ENCODE measurements at regions not wholly inside any gene's neighbourhood (a gene's known extent, or its start where the extent isn't known, plus 50 kb on each side); places are given as distances from the start of the nearest gene placed in this dataset.
"Not testable (repeated sequence)": the region's sequence is repeated elsewhere in the genome, so short reads cannot be mapped to it uniquely, and the experiment has no call there.

DNA sequence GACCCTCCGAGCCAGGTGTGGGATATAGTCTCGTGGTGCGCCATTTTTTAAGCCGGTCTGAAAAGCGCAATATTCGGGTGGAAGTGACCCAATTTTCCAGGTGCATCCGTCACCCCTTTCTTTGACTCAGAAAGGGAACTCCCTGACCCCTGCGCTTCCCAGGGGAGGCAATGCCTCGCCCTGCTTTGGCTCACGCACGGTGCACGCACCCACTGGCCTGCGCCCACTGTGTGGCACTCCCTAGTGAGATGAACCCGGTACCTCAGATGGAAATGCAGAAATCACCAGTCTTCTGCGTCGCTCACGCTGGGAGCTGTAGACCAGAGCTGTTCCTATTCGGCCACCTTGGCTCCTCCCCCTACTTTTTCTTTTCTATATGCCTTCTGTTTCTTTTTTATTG, 291.6 kb upstream of the EDA2R start:
- H3K9me3 Mint-ChIP-seq; H3K27ac Mint-ChIP-seq; H3K36me3 Mint-ChIP-seq; ATAC-seq; DNase-seq (ENCODE audit: low spot score in 2 of 2): not testable (repeated sequence)

DNA sequence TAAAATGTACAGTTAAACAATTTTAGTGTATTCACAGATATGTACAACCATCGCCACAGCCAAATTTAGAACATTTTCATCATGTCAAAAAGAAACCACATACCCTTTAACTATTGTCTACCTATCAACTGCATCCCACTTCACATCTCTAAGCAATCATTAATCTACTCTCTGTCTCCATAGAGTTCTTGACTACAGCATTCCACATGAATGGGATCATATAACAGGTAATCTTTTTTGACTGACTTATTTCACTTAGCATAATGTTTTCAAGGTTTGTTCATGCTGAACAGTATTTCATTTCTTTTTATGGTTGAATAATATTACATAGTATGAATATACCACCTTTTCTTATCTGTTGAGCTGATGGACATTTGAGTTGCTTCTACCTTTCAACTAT, 281.4 kb upstream of the EDA2R start:
- ATAC-seq (no peak), DNase-seq (ENCODE audit: low spot score in 2 of 2) (no peak)
- no peak overlapping the region for H3K27ac Mint-ChIP-seq
- no peaks in the 10 kb centered on the region for H3K36me3 Mint-ChIP-seq
- H3K9me3 Mint-ChIP-seq, result peaks cover 0 to 3% of the 10 kb centered on the region in 2 donors

DNA sequence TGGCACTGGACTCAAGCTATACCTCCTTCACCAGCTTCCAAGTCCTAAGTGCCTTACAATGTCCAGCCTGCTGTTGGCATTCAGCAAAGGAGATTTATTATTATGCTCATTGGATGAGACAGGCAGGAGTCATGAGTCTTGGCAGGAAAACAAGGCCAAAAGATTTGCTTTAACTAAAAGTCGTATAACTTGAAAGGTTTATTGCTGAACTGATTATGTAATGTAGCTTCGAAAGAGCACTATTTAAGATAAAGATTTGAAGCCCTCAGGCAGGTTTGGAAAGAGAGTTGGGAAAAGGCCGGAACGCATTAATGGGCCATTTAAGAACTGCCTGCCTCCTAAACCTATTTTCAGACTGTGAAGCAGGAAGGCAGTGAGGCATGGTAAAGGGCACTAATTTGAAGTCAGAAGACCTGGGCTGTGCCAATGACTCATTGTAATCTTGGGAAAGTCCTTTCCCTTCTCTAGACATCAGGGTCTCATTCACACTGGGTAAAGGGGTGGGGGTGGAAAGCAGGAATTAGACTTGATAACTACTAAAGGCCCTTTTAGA, 280.5 kb upstream of the EDA2R start:
- DNase-seq (ENCODE audit: low spot score in 2 of 2), result no peak
- ATAC-seq, result no peak
- Mint-ChIP-seq H3K9me3 (peaks cover 0 to 6% of the 10 kb centered on the region in 2 donors), H3K27ac (no peak overlapping the region), H3K36me3 (no peaks in the 10 kb centered on the region)

DNA sequence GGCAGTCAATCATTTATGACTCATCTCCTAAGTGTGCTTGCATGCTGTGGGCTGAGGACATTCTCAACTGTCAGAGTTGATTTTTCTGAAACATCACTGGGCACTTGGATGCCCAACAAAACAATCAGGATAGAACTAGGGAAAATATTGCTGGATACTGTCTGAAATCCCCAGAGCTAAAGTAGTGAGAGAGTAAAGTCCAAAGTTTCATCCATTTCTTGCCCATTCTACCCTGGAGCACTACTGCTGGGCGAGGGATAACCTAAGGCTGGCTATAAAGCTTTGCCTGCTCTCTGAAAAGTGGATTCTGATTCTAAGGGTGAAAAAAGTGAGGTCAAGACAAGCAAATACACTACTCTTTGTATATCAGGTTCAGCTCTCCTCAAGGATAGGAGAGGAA, 279.6 kb upstream of the EDA2R start:
- DNase-seq (ENCODE audit: low spot score in 2 of 2) (no peak), ATAC-seq (no peak)
- peaks cover 0 to 6% of the 10 kb centered on the region in 2 donors for H3K9me3 Mint-ChIP-seq
- H3K27ac Mint-ChIP-seq, result no peak overlapping the region
- no peaks in the 10 kb centered on the region for H3K36me3 Mint-ChIP-seq

DNA sequence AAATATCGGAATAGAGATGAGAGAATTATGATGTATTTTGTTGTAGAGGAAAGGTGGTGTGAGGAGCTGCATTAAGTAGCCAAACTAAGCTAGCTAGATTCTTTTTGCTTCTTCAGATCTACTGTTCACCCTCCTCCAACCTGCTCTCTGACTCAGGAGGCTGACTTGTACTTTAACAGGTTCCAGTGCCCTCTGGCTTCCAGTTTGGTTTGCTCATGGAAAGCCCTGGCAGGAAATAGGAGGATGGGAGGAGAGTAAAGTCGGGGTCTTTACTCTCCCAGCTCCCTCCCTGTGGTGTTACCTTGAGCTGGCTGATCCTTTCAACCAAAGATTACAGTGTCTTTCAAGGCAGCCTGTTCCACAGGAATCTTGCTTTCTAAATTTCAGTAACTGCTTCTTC, 277.0 kb upstream of the EDA2R start:
- Mint-ChIP-seq H3K9me3 (peaks cover 0 to 6% of the 10 kb centered on the region in 2 donors), H3K36me3 (no peaks in the 10 kb centered on the region), H3K27ac (no peak overlapping the region)
- no peak for ATAC-seq
- no peak for DNase-seq (ENCODE audit: low spot score in 2 of 2)

DNA sequence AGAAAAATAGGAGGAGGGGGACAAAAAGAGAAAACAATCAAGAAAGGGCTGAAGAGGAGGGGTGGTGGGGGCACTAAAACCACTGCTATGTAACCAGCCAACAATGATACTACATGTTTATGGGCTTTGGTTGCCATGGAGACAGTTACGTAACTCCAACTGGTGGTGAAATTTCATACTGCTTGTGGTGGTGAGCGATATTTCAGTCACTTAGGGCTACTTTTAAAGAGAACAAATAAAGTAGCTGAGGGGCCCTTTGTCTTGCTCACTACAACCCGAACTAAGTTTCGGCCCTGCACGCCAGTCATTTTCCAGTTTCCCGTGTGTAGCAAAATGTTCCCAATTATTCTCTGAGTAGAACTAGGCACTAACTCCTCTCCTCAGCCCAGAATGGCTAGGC, 275.2 kb upstream of the EDA2R start:
- Mint-ChIP-seq H3K27ac (no peak overlapping the region), H3K36me3 (no peaks in the 10 kb centered on the region), H3K9me3 (peaks cover 0 to 6% of the 10 kb centered on the region in 2 donors)
- no peak for ATAC-seq
- DNase-seq (ENCODE audit: low spot score in 2 of 2), result no peak

DNA sequence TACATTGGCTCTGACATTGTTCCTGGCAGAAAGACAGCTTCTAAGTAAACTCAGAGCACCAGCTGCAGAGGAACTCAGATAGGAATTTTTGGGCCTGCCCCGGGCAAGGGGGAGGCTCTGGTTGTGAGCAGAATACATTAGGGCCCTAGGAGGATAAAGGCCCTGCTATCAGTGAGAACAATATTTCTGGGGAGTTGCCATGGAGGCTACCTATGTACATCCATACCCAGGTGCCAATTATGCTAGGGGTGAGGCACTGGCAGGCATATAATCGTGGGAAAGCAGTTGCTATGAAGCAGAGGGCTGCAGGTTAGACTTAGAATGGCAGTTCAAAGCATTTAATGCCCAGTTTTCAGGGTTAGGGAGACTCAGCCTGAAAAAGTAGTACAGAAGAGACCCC, 273.5 kb upstream of the EDA2R start:
- no peak for ATAC-seq
- Mint-ChIP-seq H3K27ac (no peak overlapping the region), H3K36me3 (no peaks in the 10 kb centered on the region), H3K9me3 (peaks cover 0 to 4% of the 10 kb centered on the region in 2 donors)
- no peak for DNase-seq (ENCODE audit: low spot score in 2 of 2)

DNA sequence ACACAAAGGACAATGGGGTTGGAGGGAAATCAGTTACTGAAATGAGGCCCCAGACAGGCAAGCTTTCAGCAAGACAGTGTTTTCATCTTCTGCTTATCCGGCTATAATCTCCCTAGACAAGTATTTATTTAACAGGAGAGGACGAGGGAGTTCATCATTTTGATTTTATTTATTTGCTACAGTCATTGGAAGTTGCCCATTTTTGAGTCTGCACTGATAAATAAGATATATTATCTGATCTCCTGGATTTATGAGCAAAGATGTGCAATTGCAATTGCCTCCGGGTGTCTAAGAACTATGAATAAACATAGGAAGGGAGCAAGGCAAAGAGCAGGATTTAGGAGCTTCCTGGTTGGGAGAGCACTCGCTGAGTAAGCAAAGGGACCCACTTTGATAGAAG, 263.2 kb upstream of the EDA2R start:
- no peaks in the 10 kb centered on the region for H3K36me3 Mint-ChIP-seq
- no peaks in the 10 kb centered on the region for H3K9me3 Mint-ChIP-seq
- no peak for DNase-seq (ENCODE audit: low spot score in 2 of 2)
- no peak overlapping the region for H3K27ac Mint-ChIP-seq
- ATAC-seq, result no peak

DNA sequence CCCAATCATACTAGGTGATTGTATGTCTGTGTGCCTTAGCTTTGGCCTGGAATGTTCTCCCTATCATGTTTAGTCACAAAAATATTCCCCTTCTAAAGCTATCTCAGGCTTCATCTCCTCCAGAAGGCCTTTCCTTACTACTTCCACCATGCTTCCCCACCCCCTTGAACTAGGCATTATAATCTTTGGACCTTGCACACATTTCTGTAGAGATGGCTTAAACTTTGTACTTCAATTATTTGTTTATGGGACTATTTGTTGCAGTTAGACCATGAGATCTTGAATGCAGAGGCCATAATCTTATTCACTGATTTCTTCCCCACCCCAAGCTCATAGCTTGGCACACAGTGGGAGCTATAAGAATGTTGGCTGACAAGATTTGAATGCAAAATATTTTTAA, 262.0 kb upstream of the EDA2R start:
- ATAC-seq, result no peak
- Mint-ChIP-seq H3K36me3 (no peaks in the 10 kb centered on the region), H3K27ac (no peak overlapping the region), H3K9me3 (no peaks in the 10 kb centered on the region)
- DNase-seq (ENCODE audit: low spot score in 2 of 2), result no peak

DNA sequence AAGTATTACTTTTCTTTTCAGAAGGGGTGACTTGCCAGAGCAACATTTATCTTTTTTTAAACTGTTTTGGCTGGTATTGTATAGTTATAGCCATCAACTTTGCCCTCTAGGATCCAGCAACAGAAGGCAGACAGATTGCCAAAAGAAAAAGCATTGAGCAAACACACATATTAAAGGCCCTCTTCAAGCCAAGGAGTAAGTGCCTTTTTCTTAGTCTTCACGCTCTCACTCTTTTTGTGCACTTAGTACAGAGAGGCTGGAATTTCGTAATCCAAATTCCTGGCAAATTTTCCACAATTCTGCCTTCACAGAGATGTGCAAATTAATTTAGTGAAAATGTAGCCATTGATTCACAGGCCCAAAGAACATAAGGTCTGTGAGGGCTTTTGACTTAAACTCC, 253.1 kb upstream of the EDA2R start:
- no peaks in the 10 kb centered on the region for H3K36me3 Mint-ChIP-seq
- H3K27ac Mint-ChIP-seq, result no peak overlapping the region
- ATAC-seq (no peak), DNase-seq (ENCODE audit: low spot score in 2 of 2) (no peak)
- H3K9me3 Mint-ChIP-seq, result no peaks in the 10 kb centered on the region

DNA sequence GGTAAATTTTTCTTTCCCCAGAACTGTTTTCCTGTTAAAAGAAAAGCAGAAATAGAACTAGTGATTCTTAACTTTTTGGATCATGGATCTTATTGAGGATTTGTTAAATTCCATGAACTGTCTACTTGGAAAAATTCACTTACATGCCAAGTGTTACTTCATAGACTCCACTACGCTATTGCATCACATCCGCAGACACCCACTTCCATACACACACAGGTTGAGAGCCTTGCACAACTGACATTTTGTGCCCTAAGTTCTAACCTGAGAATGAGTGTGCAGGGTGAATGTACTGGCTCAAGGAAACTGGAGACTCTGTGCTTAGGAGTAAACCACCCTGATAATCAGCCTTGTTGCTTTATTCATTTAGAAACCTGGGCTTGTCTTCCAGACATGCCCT, 250.5 kb upstream of the EDA2R start:
- DNase-seq (ENCODE audit: low spot score in 2 of 2) (no peak), ATAC-seq (no peak)
- Mint-ChIP-seq H3K9me3 (no peaks in the 10 kb centered on the region), H3K36me3 (no peaks in the 10 kb centered on the region), H3K27ac (no peak overlapping the region)

DNA sequence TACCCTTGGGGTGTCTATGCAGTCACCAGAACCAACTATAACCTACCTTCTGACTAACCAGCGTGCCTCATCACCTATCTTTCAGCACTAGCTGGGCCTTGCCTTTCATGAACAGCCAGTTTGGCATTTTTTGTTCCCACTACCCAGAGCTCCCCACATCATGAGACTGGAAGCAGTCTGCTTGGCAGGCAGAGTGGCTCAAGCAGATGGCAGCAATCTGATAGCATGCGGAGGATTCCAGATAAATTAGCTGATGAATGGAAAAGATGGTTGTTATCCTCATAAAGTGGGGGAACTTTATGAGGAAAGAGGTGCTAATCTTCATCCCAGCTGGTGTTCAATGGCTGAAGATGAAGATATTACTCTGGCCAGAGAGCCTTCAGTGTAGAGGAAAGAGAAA, 243.2 kb upstream of the EDA2R start:
- peaks cover 0 to 3% of the 10 kb centered on the region in 2 donors for H3K9me3 Mint-ChIP-seq
- H3K36me3 Mint-ChIP-seq, result no peaks in the 10 kb centered on the region
- DNase-seq (ENCODE audit: low spot score in 2 of 2) (no peak), ATAC-seq (no peak)
- no peak overlapping the region for H3K27ac Mint-ChIP-seq

DNA sequence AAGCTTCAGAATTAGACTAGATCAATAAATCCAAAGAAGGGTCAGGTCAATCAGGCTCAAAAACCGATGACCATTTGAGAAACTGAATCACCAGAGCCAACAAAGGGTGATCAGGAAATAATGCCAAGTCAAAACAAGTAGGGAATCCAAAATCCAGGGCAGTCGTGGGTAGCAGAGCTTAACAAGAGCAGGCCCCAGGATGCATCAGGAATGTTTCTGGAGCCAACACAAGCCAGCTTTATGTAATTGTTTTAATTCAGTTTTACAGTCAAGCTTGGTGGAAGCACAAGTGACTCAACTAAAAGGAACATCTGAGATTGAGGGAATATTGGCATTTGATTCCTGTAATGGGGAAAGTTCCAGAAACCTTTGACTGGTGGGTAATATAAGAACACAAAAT, 237.9 kb upstream of the EDA2R start:
- ATAC-seq, result no peak
- Mint-ChIP-seq H3K9me3 (peaks cover 0 to 3% of the 10 kb centered on the region in 2 donors), H3K36me3 (no peaks in the 10 kb centered on the region), H3K27ac (no peak overlapping the region)
- no peak for DNase-seq (ENCODE audit: low spot score in 2 of 2)

DNA sequence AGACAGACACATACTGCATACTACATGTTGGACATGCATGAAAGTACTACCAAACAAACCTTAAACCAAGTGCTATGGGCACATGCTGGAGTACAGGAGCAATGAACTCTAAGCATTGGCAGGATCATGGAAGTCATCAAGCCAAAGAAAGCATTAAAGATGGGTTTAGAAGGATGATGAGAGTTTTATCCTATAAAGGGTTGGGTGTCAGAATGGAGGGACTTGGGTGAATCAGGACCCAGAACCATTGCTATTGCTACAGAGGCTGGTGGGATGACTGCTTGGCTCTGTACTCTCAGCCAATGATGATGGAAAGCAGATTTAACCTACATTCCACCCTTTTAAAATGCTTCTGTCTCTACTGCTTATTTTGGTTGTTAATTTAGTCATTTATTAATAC, 233.9 kb upstream of the EDA2R start:
- ATAC-seq (no peak), DNase-seq (ENCODE audit: low spot score in 2 of 2) (no peak)
- Mint-ChIP-seq H3K9me3 (no peaks in the 10 kb centered on the region), H3K27ac (no peak overlapping the region), H3K36me3 (no peaks in the 10 kb centered on the region)

DNA sequence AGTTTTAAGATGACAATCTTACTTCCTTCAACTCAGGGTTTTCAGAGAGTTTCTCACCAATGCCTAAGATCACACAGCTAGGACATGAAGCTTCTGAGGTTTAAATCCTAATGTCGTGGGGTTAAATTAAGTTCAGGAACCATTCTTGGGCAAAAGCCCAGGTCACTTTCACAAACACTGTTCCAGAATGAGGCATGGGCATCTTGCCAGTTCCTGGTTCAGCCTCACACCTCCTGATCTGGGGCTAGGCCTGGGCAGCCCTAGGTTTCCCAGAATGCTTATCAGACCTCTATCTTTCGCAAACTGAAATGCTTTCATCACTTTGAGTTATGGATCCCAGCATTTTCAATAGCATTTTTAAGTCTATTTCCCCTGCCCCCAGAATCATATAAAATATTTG, 224.8 kb upstream of the EDA2R start:
- H3K9me3 Mint-ChIP-seq, result peaks cover 4 to 5% of the 10 kb centered on the region in 2 donors
- H3K36me3 Mint-ChIP-seq, result no peaks in the 10 kb centered on the region
- DNase-seq (ENCODE audit: low spot score in 2 of 2), result no peak
- H3K27ac Mint-ChIP-seq, result no peak overlapping the region
- ATAC-seq, result no peak

DNA sequence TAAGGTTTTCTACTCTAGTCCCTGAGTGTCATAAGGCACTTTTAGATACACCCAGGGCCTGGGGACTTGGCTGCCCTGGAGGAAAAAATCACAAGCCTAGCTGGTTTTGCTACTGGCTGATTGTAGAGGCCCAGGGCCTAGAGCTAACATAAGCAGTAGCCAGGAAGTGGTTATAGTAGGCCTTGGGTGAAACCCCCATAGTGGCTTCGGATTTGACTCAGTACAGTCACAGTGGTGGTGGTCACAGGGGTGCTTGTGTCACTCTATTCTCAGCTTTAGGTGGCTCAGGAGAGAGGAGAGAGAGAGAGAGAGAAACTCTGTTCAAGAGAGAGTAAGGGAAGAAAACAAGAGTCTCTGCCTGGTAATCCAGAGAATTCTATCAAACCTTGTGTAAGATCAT, 194.5 kb upstream of the EDA2R start:
- H3K27ac Mint-ChIP-seq, result no peak overlapping the region

DNA sequence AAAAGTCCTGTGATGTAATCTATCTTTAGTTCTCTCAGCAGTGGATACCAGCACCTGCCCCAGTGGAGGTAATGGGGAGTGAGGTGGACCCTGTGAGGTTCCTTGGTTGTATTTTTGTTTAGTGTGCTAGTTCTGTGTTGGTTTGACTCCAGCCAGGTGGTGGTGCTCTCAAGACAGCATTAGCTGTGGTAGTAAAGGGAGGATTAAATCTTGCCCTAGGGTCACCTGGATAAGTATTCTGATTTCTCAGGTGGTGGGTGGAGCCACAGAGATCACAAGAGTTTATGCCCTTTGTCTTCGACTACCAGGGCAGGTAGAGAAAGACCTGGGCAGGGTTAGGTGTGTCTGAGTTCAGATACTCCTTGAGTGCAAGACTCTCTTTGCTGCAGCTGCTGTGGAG, 176.3 kb upstream of the EDA2R start:
- DNase-seq (ENCODE audit: low spot score in 2 of 2) (no peak), ATAC-seq (no peak)
- H3K27ac Mint-ChIP-seq, result no peak overlapping the region
- no peaks in the 10 kb centered on the region for H3K36me3 Mint-ChIP-seq
- peaks cover 0 to 5% of the 10 kb centered on the region in 2 donors for H3K9me3 Mint-ChIP-seq

More for the DNA sequence above, 194.5 kb upstream of the EDA2R start:
- no peaks in the 10 kb centered on the region for H3K36me3 Mint-ChIP-seq
- no peaks in the 10 kb centered on the region for H3K9me3 Mint-ChIP-seq
- ATAC-seq (peak; percentile 61 to 71), DNase-seq (ENCODE audit: low spot score in 2 of 2) (no peak)

DNA sequence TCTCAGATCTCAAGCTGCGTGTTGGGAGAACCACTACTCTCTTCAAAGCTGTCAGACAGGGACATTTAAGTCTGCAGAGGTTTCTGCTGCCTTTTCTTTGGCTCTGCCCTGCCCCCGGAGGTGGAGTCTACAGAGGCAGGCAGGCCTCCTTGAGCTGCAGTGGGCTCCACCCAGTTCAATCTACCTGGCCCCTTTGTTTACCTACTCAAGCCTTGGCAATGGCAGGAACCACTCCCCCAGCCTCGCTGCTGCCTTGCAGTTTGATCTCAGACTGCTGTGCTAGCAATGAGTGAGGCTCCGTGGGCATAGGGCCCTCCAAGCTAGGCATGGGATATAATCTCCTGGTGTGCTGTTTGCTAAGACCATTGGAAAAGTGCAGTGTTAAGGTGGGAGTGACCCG, 155.6 kb upstream of the EDA2R start:
- not testable (repeated sequence) for DNase-seq (ENCODE audit: low spot score in 2 of 2); ATAC-seq; H3K27ac Mint-ChIP-seq
- Mint-ChIP-seq H3K9me3 (peaks cover 9 to 16% of the 10 kb centered on the region in 2 donors), H3K36me3 (peaks cover 0 to 13% of the 10 kb centered on the region in 2 donors)

DNA sequence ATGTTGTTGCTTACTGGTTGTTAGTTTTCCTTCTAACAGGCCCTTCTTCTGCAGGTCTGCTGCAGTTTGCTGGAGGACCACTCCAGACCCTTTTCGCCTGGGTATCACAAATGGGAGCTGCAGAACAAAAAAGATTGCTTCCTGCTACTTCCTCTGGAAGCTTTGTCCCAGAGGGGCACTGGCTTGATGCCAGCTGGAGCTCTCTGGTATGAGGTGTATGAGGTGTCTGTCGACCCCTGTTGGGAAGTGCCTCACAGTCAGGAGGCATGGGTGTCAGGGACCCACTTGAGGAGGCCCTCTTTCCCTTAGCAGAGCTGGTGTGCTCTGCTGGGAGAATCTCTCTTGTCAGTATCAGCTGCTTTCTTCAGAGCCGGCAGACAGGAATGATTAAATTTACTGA, 127.4 kb upstream of the EDA2R start:
- no peak overlapping the region for H3K27ac Mint-ChIP-seq
- H3K36me3 Mint-ChIP-seq, result no peaks in the 10 kb centered on the region
- no peak for ATAC-seq
- H3K9me3 Mint-ChIP-seq, result peaks cover 0 to 3% of the 10 kb centered on the region in 2 donors
- no peak for DNase-seq (ENCODE audit: low spot score in 2 of 2)
